NCI-H187 (cell line): ENCODE measurements at regions not wholly inside any gene's neighbourhood (a gene's known extent, or its start where the extent isn't known, plus 50 kb on each side); places are given as distances from the start of the nearest gene placed in this dataset.

Experiments
- DNase-seq, 2 experiments: peaks; one replicate each; lab custom pipeline; 2025; lab: John Stamatoyannopoulos, UW

- no peak for DNase-seq
These were observed 73.2 kb upstream of the AMOT start for GRCh38 chrX:112913807-112914206.

DNA sequence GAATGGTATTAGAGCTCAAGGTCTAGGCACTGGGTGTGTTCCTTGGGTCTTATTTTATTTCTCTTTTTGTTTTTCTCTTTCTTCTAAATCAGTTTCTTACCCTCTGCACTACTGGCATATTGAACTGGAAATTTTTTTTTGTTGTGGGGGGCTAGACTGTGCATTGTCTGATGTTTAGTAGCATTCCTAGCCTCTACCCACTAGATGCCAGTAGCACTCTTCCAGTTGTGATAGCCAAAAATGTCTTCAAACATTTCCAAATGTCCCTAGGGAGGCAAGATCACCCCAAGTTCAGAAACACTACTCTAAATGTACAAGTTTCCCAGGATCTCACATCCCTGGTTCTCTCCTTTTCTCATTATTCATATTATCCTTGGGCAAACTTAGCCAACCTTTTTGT is 69.8 kb upstream of the AMOT start:
- no peak for DNase-seq

GRCh38 chrX:112901869-112902725 is 61.5 kb upstream of the AMOT start:
- DNase-seq = no peak

DNA sequence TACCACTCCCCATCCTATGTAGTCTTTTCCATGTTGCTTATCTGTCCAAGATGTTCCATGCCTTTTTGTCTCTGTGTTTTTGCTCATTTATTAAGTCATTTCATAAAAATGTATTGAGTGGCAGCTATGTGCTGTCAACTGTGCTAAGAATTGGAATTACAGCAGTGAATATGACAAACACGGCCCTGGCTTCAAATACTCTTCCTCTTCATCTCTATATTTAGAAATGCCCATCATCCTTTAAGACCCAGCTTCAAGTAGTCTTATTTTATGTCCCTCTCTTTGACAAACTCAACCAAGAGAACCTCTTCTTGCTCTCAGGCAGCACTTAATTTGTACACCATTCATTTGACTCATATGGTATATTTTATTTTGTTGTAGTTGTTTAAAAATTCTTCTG is 55.4 kb upstream of the AMOT start:
- no peak for DNase-seq
